HG03457 (cell line): ENCODE measurements at regions not wholly inside any gene's neighbourhood (a gene's known extent, or its start where the extent isn't known, plus 50 kb on each side); places are given as distances from the start of the nearest gene placed in this dataset.

Experiments
- ATAC-seq: cut with Tn5 transposase; IDR thresholded peaks from one replicate; pipeline ENCODE4 v1.9.1; 2021; ENCODE audit warnings: moderate number of reproducible peaks; ENCODE audit not compliant: unreplicated experiment

GRCh38 chr3:164179110-164179774 lies 899.1 kb downstream of the SI start:
- ATAC-seq, result no peak

GRCh38 chr3:164174059-164174458 lies 904.2 kb downstream of the SI start:
- ATAC-seq, result no peak

DNA sequence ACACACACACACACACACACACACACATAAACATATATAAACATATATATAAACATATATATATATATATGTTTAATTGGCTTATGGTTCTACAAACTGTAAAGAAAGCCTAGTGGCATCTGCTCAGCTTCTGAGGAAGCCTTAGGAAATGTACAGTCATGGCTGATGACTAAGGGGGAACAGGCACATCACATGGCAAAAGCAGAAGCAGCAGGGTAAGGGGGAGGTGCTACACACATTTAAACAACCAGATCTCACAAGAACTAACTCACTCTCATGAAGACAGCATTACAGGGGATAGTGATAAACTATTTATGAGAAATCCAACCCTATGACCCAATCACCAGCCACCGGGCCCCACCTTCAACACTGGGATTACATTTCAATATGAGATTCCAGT lies 922.9 kb downstream of the SI start:
- ATAC-seq, result no peak

GRCh38 chr3:164144824-164145223 lies 933.5 kb downstream of the SI start:
- ATAC-seq, result no peak

DNA sequence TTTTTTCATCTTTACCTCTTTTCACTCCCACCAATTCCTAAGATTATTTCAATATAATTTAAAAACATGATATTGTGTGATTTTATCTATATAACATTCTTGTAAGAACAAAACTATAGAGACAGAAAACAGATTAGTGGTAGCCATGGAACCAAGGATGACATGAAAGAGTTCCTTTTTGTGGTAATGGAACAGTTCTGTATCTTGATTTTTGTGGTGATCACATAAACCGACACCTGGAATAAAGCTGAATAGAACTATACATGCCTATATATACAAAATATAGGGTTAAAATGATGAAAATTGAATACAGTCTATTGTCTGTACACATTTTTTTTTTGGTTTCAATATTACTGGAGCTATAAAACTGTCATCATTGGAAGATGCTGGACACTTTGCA lies 945.4 kb downstream of the SI start:
- no peak for ATAC-seq

DNA sequence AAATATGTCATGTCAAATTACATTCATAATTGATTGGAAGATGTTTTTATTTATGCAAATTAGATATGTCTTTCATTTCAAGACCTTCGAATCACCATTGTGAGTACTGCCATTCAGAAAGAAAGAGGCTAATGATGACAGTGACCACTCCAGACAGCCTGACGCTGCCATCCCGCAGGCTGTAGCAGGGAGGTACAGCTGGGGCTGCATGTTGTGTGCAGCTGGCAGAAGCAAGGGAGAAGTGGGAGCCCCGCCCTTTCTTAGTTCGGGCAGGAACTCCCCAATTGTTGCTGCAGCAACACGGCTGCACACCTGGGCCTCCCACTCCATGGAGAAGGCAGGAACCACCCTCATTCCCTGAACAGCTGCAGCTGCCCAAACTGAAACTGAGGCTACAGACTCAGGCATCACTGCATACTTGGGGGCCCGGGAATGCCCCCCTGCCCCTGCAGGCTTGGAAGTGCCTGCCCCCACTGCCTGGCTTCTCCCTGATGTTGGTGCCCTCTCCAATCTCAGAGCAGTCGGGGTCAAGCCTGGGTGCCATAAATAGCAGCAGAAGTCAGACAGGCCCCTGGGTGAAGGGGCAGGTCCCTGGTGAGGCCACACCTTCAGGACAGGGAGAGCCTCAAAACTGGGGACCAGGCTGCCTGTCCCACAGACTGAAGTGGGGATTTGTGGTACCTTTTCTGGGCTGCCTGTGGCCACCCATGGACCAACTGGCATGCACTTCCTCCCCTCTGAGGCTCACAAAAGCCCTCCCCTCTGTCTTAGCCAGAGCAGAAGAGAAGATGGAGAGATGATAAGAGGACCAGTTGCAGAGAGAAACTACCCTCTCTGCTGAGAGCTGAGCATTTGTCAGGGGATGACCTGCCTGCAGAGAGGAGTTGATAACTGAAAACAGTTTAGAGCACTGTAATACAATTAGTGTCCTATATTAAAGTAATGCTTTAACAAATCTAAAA lies 964.6 kb downstream of the SI start:
- ATAC-seq, result no peak

DNA sequence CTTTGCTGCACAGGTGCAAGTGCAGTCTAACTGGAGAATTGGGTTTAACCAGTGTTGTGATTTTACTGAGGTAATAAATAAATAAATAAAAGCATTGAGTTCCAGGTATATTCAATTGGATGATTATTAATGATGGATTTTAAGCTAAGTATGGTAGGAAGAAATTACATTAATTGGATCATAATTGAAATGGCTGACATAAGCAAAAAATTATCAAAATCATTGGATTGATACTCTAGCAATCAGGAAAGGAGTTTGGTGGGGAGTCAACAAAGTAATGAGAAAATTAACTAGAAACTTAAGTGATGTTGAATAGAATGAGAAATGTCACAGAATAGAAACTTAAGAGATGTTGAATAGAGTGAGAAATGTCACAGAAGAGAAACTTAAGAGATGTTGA lies 981.9 kb downstream of the SI start:
- no peak for ATAC-seq

DNA sequence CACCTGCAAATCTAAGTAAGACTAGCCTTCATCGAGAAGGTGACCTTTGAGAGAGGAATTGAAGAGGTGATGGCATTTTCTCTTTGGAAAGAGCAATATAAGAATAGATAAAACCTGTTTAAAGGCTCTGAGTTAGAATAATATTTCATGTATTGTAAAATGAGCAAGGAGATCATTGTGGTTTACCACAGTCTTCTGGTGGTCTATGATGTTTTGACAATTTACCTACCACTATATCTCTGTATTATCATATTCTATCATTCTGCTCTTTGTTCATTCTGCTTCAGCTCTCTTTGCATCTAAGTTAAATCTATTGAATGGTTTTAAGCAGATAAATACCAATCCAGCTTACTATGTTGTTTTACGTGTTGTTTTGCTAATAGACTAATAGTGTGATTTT lies 982.3 kb downstream of the SI start:
- ATAC-seq, result no peak

DNA sequence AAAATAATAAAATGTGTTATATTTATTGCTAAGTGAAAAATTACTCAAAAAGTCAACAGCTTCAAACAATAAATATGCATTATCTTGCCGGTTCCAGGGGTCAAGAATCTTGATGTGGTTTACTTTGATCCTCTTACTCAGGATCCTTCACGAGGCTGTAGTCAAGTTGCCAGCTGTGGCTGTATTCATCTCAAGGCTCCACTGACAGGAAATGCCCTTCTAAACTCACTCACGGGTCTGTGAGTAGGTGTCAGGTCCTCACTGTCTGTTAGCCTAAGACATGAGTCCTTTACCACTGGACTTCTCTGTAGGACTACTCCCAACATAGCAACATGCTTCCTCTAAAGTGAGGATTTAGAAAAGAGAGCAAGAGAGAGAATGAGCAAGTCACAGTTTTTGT lies 983.0 kb downstream of the SI start:
- no peak for ATAC-seq

DNA sequence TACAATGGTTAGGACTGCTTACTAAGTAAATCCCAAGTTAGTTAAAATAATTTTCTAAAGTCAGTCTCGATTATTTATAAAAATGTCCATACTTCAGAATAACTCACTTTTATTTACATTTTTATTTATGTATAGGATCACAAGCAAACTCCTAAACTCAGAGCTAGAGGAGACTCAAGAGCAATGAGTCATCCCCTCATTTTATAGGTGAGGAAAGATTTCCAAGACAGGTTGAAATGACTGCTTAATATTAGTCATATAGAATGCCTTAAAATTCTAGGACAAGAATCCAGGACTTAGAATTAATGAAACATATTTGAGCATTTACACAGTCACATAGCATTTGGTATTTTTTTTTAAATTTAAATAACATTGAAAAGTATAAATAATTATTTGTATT lies 983.8 kb downstream of the SI start:
- no peak for ATAC-seq

GRCh38 chr3:164080208-164080607 lies 998.1 kb downstream of the SI start:
- no peak for ATAC-seq

- no peak for ATAC-seq
Observed at GRCh38 chr3:164064298-164064697, 1014.0 kb downstream of the SI start.

GRCh38 chr3:164060923-164061322 lies 1017.4 kb downstream of the SI start:
- no peak for ATAC-seq

DNA sequence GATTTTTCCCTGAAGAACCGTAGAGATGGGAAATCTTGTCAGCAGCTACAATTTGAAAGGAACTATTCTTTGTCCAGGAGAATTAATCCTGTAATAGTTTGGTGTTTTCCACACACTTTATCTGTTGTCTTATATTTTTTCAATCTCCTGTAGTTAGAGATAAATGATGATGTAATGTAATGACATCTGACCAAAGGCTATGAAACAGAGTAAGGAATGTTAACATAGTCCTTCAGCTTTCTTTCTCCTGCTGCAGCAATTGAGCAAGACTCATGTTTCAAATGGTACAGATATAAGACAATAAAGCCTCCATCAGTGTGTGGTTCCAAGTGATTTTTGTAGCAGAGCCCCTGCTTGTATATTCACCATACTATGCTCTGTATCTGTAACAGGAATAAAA lies 1028.4 kb downstream of the SI start:
- ATAC-seq, result no peak

- ATAC-seq, result no peak
Observed at GRCh38 chr3:164048451-164048850, 1029.8 kb downstream of the SI start.

DNA sequence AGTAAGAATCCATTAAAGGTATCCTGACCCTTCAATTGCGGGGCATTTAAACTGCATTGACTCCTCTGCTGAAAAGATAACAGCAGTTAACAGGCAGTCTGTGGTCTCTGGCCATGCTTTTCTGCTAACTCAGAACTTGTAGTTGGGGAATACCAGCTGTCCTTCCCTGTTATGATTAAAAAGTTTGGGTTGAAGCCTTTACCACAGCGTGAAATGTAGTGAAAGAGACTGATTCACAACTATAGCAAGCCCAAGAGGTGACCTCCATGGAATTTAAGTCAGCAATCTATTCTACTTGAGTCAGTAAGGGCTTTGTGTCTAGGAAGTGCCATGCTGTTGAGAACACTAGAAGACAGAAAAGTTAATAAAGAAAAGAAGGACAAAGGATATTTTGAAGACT lies 1037.3 kb downstream of the SI start:
- ATAC-seq, result no peak

- no peak for ATAC-seq
Observed at GRCh38 chr3:164030194-164030593, 1048.1 kb downstream of the SI start.

DNA sequence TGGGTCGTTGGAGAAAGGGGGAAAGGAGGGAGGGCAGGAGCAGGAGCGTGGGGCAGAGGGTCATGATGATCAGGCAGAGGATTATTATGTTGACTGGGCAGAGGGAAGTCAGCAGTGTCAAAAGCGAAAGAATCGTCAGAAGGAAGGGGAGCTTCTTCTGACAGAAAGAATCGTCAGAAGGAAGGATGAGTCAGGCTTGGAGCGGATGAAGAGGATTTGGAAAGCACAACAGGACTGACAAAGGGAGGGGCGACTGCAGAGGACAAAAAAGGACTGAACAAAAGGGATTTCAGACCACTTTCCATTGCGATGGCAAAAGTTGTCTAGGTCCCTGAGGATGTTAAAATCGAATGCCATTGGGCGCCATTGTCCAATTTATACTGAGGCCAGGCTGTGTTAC lies 1053.5 kb downstream of the SI start:
- no peak for ATAC-seq

DNA sequence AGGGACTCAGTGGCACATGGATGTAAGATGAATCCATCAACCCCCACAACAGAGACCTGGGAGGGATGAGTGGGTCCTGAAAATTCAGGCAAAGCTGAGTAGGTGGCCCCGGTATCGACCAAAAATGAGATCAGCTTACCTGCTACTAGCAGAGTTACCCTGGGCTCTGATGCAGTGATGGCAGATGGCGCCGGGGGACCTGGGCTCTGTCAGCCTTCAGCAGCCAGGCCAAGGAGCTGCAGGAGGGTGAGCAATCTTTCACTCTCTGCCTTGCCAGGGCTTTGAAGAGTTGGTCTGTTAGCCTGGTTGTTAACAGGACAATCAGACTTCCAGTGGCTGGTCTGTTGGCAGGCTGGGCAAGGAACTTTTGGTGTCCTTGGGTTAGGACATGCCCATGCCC lies 1054.8 kb downstream of the SI start:
- no peak for ATAC-seq

DNA sequence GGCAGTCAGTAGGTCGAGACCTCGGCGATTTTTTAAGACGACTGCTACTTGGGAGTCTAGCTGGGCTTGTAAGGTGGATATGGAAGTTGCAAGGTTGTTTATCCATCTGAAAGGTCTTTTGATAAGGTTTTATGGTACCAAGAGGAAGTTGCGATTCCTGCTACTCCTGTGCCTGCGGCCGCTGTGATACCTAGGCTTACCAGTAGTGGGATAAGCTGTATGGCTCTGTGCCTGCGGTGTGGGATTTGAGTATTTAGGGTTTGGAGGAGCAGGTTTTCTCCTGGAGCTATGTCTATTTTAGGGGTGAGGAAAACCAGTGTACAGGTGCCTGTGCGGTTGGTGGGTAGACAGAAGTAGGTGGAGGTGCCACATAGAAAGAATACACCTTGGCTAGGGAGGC lies 1059.8 kb downstream of the SI start:
- ATAC-seq, result no peak

GRCh38 chr3:164007765-164008164 lies 1070.5 kb downstream of the SI start:
- no peak for ATAC-seq

GRCh38 chr3:164004205-164004604 lies 1074.1 kb downstream of the SI start:
- no peak for ATAC-seq
